GM23248 (cell line): ENCODE measurements at regions not wholly inside any gene's neighbourhood (a gene's known extent, or its start where the extent isn't known, plus 50 kb on each side); places are given as distances from the start of the nearest gene placed in this dataset.

Experiments used
- EZH2 ChIP-seq: fragments of 200-600 bp; sonication (generic); IDR thresholded peaks from 2 replicates; pipeline ENCODE4 v1.6.1; 2018; ENCODE audit warnings: antibody characterized with exemption, mild to moderate bottlenecking; ENCODE audit not compliant: insufficient read depth, poor library complexity, severe bottlenecking
- EZH2phosphoT487 ChIP-seq: fragments of 200-600 bp; sonication (generic); IDR thresholded peaks from 2 replicates; pipeline ENCODE4 v1.6.1; 2018; ENCODE audit warnings: antibody characterized with exemption, moderate library complexity, mild to moderate bottlenecking, low read depth; ENCODE audit not compliant: insufficient read depth

GRCh38 chr17:43330876-43331639, 67.7 kb upstream of the ARL4D start:
- TF ChIP-seq EZH2 = no peak
- TF ChIP-seq EZH2phosphoT487 = no peak
